ENCODE measurements at regions not wholly inside any gene's neighbourhood (a gene's known extent, or its start where the extent isn't known, plus 50 kb on each side); places are given as distances from the start of the nearest gene placed in this dataset.

DNA sequence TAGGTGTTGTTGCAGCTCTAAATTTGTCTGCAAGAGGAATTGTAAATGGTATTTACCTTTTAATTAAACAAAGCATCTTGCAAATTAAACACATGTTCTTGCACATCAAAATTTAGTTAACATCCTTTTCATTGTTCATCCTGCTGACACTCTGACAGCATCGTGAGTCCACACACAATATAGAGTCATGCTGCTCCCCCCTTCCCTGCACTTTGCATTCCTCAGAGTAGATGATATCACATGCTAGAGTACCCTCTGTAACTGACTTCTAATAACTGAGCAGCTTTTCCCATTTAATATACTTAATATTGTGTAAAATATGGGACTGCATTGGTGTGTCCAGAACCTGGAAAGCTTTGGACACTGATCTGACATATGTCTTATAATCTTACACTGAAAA, 138.8 kb upstream of the DPYD start:
- TF ChIP-seq, protein P1, sequence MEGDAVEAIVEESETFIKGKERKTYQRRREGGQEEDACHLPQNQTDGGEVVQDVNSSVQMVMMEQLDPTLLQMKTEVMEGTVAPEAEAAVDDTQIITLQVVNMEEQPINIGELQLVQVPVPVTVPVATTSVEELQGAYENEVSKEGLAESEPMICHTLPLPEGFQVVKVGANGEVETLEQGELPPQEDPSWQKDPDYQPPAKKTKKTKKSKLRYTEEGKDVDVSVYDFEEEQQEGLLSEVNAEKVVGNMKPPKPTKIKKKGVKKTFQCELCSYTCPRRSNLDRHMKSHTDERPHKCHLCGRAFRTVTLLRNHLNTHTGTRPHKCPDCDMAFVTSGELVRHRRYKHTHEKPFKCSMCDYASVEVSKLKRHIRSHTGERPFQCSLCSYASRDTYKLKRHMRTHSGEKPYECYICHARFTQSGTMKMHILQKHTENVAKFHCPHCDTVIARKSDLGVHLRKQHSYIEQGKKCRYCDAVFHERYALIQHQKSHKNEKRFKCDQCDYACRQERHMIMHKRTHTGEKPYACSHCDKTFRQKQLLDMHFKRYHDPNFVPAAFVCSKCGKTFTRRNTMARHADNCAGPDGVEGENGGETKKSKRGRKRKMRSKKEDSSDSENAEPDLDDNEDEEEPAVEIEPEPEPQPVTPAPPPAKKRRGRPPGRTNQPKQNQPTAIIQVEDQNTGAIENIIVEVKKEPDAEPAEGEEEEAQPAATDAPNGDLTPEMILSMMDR (IDR thresholded peaks at IDR 0.05) = no peak

DNA sequence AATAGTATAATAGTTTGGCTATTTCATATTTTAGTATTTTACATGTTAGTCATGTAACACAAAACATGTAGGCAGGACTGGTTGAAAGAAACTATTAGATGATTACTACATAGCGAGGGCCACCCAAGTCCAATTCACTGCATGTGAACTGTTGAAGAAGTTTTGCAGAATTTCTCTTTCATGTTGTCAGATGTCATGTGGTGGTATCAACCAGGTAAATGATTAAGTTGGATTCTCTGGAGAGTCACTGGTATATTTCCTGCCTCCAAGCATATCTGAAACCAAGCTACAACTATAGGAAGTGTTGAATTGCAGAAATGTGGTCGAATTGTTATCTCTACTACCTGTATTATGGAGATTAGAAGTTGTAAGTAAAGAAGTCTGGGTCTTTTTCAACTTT, 137.8 kb upstream of the DPYD start:
- TF ChIP-seq, protein P1 (IDR thresholded peaks at IDR 0.05) = no peak

DNA sequence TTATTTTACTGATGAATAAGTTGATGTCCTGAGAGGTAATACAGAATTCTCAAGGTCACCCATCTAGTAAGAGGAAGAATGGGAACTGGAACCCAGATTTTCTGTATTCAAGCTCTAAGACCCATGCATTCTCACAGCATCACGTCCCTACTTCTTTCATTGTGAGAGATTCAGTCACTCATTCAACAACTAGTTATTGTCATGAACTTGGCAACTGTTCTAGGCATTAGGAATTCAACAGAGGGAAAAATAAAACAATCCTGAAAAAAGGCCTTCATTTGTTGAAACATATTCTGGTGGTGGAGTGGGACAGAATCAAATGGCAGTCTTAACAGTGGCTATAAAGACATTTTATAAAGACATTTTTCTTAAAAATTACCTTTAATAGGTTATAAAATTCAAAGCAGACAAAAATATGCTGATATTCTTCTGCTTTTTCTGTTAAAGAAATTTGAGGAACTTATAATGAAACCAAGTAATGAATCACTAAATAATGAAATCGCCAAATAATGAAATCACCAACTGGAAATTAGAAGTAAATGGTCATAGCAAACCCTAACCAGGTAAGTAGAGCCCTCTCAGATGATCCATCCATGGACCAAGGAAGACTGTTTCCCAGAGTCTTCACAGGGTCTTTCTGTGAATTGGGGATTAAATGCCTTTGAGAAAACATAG, 136.5 kb upstream of the DPYD start:
- TF ChIP-seq, protein P1 (IDR thresholded peaks at IDR 0.05) = no peak

DNA sequence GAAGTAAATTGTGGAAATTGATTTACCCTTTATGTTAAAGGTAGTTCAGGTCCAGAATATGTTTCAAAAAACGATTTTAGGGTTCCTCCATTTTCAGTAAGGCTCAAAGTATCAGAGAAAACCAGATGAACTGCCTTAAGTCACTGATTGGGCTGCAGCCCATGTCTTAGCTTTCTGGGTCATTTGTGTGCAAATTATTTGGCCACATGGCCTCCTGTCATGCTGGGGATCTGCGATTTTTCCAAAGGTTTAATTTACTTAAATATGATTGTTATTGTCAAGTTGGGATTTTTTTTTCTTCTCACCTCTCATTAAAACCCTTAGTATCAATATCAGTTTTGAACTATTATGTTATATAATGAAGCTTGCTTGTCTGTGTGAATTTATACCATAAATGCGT, 135.9 kb upstream of the DPYD start:
- TF ChIP-seq, protein P1 (IDR thresholded peaks at IDR 0.05) = no peak

DNA sequence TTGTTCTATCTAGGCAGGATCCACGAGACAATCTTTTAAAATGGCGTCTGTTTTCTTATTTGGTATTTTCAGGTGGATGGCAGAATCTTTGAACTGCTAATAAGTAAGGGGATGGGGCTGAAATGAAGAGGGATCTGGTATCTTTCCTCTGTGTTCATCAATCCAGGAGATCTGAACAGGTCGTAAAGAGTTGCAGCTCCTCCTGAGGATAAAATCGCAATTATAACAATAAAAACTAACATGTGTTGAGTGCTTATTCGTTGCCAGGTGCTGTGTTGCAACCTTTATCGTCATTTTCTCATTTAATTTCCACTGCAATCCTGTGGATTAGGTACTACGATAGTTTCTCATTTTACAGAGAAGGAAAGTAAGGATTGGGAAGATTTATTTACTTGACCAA, 134.6 kb upstream of the DPYD start:
- TF ChIP-seq, protein P1 (IDR thresholded peaks at IDR 0.05) = no peak

DNA sequence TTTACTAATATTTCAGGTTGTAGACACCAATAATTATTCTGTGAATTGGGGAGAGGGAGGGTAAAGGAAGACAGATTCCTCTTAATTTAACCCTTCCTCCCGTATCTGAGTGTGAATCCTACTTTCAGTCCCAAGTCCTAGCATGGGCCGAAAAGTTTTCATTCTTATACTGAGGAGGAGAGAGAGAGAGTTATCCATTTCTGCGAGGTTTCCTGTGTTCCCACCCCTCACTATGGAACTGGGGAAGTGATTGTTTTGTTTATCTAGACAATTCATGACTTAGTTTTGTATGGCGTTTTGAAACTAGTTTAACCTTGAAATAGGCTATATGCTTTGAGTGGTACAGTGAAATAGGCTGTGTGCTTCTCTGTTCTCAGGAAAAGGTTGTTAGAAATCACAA, 134.0 kb upstream of the DPYD start:
- TF ChIP-seq, protein P1 (IDR thresholded peaks at IDR 0.05) = no peak

DNA sequence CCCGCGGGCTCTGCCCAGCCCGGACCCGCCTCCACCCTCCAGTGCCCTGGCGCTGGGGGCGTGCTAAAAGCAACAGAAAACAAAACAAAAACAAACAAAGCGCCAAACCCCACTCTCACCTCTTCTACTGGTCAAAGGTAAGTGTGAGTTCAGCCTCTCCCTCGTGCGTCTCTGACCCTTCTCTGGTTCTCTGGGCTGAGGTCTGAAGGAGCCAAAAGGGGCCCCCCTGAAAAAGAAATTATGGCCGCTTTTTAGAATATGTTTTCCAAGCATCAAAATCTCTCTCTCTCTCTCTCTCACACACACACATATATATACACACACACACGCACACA, 133.5 kb upstream of the DPYD start:
- TF ChIP-seq, protein P1 (IDR thresholded peaks at IDR 0.05) = no peak
